ENCODE measurements at regions not wholly inside any gene's neighbourhood (a gene's known extent, or its start where the extent isn't known, plus 50 kb on each side); places are given as distances from the start of the nearest gene placed in this dataset.

DNA sequence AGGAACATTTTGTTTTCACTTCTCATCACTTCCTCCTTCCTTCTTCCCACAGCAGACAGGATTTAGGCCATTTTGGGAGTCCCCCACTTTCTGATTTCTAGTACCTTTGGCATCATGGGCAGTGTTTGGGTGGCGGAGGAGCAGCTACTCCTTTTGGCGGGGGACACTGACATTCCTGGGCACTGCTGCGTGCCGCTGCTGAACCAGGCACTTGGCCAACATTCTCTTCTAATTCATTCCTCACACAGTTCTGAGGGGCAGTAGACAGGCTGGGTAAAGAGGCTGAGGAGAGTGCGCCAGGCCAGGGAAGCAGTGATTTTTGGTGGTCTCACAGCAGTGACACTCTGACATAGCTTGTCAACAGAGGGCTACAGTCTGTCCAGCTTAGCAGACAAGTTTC is 270.2 kb downstream of the LOXHD1 start (continued):
- TF ChIP-seq, protein P1, sequence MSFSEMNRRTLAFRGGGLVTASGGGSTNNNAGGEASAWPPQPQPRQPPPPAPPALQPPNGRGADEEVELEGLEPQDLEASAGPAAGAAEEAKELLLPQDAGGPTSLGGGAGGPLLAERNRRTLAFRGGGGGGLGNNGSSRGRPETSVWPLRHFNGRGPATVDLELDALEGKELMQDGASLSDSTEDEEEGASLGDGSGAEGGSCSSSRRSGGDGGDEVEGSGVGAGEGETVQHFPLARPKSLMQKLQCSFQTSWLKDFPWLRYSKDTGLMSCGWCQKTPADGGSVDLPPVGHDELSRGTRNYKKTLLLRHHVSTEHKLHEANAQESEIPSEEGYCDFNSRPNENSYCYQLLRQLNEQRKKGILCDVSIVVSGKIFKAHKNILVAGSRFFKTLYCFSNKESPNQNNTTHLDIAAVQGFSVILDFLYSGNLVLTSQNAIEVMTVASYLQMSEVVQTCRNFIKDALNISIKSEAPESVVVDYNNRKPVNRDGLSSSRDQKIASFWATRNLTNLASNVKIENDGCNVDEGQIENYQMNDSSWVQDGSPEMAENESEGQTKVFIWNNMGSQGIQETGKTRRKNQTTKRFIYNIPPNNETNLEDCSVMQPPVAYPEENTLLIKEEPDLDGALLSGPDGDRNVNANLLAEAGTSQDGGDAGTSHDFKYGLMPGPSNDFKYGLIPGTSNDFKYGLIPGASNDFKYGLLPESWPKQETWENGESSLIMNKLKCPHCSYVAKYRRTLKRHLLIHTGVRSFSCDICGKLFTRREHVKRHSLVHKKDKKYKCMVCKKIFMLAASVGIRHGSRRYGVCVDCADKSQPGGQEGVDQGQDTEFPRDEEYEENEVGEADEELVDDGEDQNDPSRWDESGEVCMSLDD (tag by site-specific recombination; IDR thresholded peaks at IDR 0.05) = no peak
- TF ChIP-seq ZSCAN16 (tag by site-specific recombination; IDR thresholded peaks at IDR 0.05) (no peak), REPIN1 (tag by site-specific recombination; IDR thresholded peaks at IDR 0.05; ENCODE audit: low read depth) (no peak), ZNF837 (tag by site-specific recombination; IDR thresholded peaks at IDR 0.05) (no peak), ZNF48 (tag by site-specific recombination; IDR thresholded peaks at IDR 0.05) (no peak)
- TF ChIP-seq, protein P2, sequence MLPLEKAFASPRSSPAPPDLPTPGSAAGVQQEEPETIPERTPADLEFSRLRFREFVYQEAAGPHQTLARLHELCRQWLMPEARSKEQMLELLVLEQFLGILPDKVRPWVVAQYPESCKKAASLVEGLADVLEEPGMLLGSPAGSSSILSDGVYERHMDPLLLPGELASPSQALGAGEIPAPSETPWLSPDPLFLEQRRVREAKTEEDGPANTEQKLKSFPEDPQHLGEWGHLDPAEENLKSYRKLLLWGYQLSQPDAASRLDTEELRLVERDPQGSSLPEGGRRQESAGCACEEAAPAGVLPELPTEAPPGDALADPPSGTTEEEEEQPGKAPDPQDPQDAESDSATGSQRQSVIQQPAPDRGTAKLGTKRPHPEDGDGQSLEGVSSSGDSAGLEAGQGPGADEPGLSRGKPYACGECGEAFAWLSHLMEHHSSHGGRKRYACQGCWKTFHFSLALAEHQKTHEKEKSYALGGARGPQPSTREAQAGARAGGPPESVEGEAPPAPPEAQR (tag by site-specific recombination; IDR thresholded peaks at IDR 0.05) = no peak
- TF ChIP-seq, protein P3, sequence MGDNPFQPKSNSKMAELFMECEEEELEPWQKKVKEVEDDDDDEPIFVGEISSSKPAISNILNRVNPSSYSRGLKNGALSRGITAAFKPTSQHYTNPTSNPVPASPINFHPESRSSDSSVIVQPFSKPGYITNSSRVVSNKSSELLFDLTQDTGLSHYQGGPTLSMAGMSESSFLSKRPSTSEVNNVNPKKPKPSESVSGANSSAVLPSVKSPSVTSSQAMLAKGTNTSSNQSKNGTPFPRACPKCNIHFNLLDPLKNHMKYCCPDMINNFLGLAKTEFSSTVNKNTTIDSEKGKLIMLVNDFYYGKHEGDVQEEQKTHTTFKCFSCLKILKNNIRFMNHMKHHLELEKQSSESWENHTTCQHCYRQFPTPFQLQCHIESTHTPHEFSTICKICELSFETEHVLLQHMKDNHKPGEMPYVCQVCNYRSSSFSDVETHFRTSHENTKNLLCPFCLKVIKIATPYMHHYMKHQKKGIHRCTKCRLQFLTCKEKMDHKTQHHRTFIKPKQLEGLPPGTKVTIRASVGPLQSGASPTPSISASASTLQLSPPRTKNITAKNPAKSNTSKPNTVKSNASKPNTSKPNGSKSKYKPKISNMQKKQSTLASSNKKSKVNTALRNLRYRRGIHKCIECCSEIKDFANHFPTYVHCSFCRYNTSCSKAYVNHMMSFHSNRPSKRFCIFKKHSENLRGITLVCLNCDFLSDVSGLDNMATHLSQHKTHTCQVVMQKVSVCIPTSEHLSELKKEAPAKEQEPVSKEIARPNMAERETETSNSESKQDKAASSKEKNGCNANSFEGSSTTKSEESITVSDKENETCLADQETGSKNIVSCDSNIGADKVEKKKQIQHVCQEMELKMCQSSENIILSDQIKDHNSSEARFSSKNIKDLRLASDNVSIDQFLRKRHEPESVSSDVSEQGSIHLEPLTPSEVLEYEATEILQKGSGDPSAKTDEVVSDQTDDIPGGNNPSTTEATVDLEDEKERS (tag by site-specific recombination; IDR thresholded peaks at IDR 0.05) = no peak

DNA sequence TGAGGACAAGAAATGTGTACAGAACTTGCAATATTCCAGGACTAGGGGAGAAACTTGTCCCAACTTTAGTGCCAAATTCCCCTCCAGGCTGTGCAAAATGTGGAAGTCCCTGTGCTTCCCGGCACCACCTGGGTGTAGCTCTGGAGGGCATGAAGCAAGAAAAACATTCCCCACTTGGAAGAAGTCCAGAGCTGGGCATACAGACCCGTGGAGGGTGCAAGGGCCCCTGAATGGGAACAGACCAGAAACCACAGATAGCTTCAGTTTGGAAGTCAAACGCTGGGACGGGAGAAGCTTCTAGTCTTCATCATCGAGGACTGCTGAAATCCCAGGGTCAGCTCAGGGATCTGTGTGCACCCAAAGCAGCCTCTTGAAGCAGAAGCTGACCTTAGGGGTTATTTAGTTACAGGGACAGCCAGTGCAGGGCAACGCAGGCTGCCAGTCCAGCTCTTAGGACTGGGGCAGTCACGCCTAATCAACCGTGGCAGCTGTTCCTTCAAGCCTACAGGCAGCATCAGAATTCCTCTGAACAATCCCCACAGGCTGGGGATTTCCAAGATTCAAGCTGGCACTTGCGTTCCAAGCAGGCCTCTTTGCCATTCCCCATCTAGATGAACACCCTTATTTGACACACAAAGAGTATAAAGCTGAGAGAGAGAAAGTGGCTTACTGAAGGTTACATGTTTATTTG is 269.4 kb downstream of the LOXHD1 start:
- no peak overlapping the region for H3K27ac ChIP-seq (ENCODE audit: extremely low read depth, low read depth, low read length)
- H3K9me3 ChIP-seq (ENCODE audit: control insufficient read depth, insufficient read depth, low read depth, low read length) = no peaks in the 10 kb centered on the region
- no peaks in the 10 kb centered on the region; a peak in 1 of 3 replicates for H3K36me3 ChIP-seq (ENCODE audit: control insufficient read depth in 2 of 2, insufficient read depth in 1 of 2, low read length in 2 of 2)
- ChIA-PET CTCF (interaction anchor here (0.7 to 3.0 kb wide), 6 partner anchors 89 to 304 kb away, joined by 3 to 9 read pairs (median 4); no protein-coding TSS in a partner anchor), POLR2A (interaction anchor here (1.4 kb wide), 1 partner anchor 214 kb away, joined by 3 read pairs; a partner anchor contains a TSS)
- 0 out of 2 replicates have a peak, but pooled peaks cover 2% of the 10 kb centered on the region for H3K4me1 ChIP-seq (ENCODE audit: control insufficient read depth, insufficient read depth, low read length)
- H3K4me3 ChIP-seq (ENCODE audit: low read depth, low read length) = no peak overlapping the region
- no peak for TF ChIP-seq KLF7 (tag by site-specific recombination; IDR thresholded peaks at IDR 0.05; ENCODE audit: borderline replicate concordance)
- no peak for TF ChIP-seq ZNF416 (tag by site-specific recombination; IDR thresholded peaks at IDR 0.05)
- TF ChIP-seq, protein P1 (tag by site-specific recombination; IDR thresholded peaks at IDR 0.05) = no peak
- peak; percentile 62; the same call in 1 of the 2 replicates for TF ChIP-seq MZF1 (tag by site-specific recombination; IDR thresholded peaks at IDR 0.05; ENCODE audit: borderline replicate concordance)

DNA sequence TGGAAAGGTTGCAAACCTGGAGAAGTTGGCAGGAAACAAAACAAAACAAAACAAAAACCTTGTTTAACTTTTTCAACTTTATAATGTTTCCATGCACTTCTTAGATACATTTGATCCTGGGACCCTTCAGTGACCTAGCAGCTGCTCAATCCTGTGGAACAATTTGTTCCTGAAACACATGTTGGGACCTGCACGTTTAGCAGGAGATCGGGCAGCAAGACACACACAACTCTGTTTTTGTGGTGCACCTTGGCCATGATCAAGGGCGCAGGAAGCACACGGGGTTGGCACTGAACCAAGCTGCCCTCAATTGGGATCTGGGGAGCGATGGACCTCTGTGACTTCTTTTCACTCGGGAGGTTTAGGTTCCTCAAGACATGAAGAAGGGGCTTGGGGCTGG is 268.7 kb downstream of the LOXHD1 start:
- Histone ChIP-seq H3K36me3 (ENCODE audit: control insufficient read depth in 2 of 2, insufficient read depth in 1 of 2, low read length in 2 of 2) (no peaks in the 10 kb centered on the region; a peak in 1 of 3 replicates), H3K27ac (ENCODE audit: extremely low read depth, low read depth, low read length) (no peak overlapping the region), H3K9me3 (ENCODE audit: control insufficient read depth, insufficient read depth, low read depth, low read length) (no peaks in the 10 kb centered on the region), H3K4me3 (ENCODE audit: low read depth, low read length) (no peak overlapping the region), H3K4me1 (ENCODE audit: control insufficient read depth, insufficient read depth, low read length) (0 out of 2 replicates have a peak, but pooled peaks cover 2% of the 10 kb centered on the region)
- ChIA-PET POLR2A (interaction anchor here (1.4 kb wide), 1 partner anchor 215 kb away, joined by 3 read pairs; a partner anchor contains a TSS), CTCF (interaction anchor here (0.6 to 3.0 kb wide), 5 partner anchors 90 to 270 kb away, joined by 3 to 9 read pairs (median 4); no protein-coding TSS in a partner anchor)
- TF ChIP-seq, protein P4, sequence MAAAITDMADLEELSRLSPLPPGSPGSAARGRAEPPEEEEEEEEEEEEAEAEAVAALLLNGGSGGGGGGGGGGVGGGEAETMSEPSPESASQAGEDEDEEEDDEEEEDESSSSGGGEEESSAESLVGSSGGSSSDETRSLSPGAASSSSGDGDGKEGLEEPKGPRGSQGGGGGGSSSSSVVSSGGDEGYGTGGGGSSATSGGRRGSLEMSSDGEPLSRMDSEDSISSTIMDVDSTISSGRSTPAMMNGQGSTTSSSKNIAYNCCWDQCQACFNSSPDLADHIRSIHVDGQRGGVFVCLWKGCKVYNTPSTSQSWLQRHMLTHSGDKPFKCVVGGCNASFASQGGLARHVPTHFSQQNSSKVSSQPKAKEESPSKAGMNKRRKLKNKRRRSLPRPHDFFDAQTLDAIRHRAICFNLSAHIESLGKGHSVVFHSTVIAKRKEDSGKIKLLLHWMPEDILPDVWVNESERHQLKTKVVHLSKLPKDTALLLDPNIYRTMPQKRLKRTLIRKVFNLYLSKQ (tag by site-specific recombination; IDR thresholded peaks at IDR 0.05; ENCODE audit: borderline replicate concordance) = no peak
- TF ChIP-seq ZFP41 (tag by site-specific recombination; IDR thresholded peaks at IDR 0.05; ENCODE audit: borderline replicate concordance) (no peak), MEIS1 (CRISPR knock-in tag; IDR thresholded peaks at IDR 0.05; ENCODE audit: borderline replicate concordance) (no peak), ZNF48 (tag by site-specific recombination; IDR thresholded peaks at IDR 0.05) (no peak), ZNF169 (tag by site-specific recombination; IDR thresholded peaks at IDR 0.05) (no peak), ZNF394 (tag by site-specific recombination; IDR thresholded peaks at IDR 0.05; ENCODE audit: borderline replicate concordance) (no peak), ZNF404 (tag by site-specific recombination; IDR thresholded peaks at IDR 0.05) (no peak)
- TF ChIP-seq, protein P5, sequence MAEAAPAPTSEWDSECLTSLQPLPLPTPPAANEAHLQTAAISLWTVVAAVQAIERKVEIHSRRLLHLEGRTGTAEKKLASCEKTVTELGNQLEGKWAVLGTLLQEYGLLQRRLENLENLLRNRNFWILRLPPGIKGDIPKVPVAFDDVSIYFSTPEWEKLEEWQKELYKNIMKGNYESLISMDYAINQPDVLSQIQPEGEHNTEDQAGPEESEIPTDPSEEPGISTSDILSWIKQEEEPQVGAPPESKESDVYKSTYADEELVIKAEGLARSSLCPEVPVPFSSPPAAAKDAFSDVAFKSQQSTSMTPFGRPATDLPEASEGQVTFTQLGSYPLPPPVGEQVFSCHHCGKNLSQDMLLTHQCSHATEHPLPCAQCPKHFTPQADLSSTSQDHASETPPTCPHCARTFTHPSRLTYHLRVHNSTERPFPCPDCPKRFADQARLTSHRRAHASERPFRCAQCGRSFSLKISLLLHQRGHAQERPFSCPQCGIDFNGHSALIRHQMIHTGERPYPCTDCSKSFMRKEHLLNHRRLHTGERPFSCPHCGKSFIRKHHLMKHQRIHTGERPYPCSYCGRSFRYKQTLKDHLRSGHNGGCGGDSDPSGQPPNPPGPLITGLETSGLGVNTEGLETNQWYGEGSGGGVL (tag by site-specific recombination; IDR thresholded peaks at IDR 0.05) = no peak
